ENCODE measurements at regions not wholly inside any gene's neighbourhood (a gene's known extent, or its start where the extent isn't known, plus 50 kb on each side); places are given as distances from the start of the nearest gene placed in this dataset.

DNA sequence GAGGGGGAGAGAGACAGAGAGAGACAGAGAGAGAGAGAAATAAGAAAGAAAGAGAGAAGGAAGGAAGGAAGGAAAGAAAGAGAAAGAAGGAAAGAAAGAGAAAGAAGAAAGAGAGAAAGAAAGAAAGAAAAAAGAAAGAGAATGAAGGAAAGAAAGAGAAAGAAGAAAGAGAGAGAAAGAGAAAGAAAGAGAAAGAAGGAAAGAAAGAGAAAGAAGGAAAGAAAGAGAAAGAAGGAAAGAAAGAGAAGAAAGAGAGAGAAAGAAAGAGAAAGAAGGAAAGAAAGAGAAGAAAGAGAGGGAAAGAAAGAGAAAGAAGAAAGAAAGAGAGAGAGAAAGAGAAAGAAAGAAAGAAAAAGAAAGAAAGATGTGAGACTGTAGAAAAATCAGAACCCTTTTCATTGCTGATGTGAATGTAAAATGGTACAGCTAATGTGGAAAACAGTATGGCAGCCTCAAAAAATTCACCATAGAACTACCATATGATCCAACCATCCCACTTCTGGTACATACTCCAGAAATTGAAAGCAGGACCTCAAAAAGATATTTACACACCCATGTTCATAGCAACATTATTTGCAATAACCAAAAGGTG lies 203.4 kb upstream of the POU3F3 start:
- Histone ChIP-seq H3K27me3 (no peaks in the 10 kb centered on the region), H3K4me1 (no peaks in the 10 kb centered on the region), H3K36me3 (no peaks in the 10 kb centered on the region), H3K27ac (no peak overlapping the region), H3K4me3 (no peak overlapping the region), H3K9me3 (no peaks in the 10 kb centered on the region)
- no peak for ATAC-seq (ENCODE audit: low FRiP score in 2 of 2)
- DNase-seq: no peak
- TF ChIP-seq POLR2AphosphoS5 (IDR thresholded peaks at IDR 0.05) (no peak), POLR2A (IDR thresholded peaks at IDR 0.05) (no peak), CTCF (IDR thresholded peaks at IDR 0.05) (no peak), EP300 (IDR thresholded peaks at IDR 0.05) (no peak)

DNA sequence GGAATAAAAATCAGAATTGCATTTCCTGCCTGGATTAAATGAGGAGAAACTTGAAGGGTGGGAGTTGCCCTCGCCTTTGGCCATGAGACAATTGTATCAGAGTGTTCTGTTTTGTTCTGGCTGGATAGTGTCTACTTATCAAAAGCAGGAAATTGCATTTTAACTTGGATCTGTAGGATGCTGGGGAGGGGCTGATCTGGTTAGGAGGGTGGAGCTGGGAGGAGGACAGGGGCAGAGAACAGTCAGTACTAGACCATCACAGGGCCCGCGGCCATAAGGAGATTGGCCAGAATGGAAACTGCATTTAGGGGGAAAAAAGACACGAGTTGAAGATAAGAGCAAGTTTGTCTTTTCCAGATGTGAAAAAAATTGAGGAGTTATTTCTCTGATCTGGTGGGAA lies 199.1 kb upstream of the POU3F3 start:
- Histone ChIP-seq H3K27me3 (no peaks in the 10 kb centered on the region), H3K4me1 (peaks cover 5 to 12% (median 7%) of the 10 kb centered on the region in 4 donors), H3K4me3 (no peak overlapping the region), H3K9me3 (no peaks in the 10 kb centered on the region), H3K27ac (peak overlapping the region in 3 of 4 donors; percentile 36 to 73 (median 66)), H3K36me3 (no peaks in the 10 kb centered on the region)
- peak in 1 of 2 donors; percentile 24 for DNase-seq
- TF ChIP-seq EP300 (IDR thresholded peaks at IDR 0.05): peak in 1 of 4 donors; percentile 20
- no peak for TF ChIP-seq POLR2A (IDR thresholded peaks at IDR 0.05)
- TF ChIP-seq POLR2AphosphoS5 (IDR thresholded peaks at IDR 0.05): peak in 1 of 2 donors; percentile 43
- TF ChIP-seq CTCF (IDR thresholded peaks at IDR 0.05): no peak
- WGBS, 2 donors: 54 to 56% methylated on average over 4 of the region's 4 CpGs
- peak; percentile 70 to 73 for ATAC-seq (ENCODE audit: low FRiP score in 2 of 2)

GRCh38 chr2:104656571-104657163 lies 197.2 kb upstream of the POU3F3 start:
- Histone ChIP-seq H3K4me1 (peaks cover 5 to 12% (median 7%) of the 10 kb centered on the region in 4 donors), H3K36me3 (no peaks in the 10 kb centered on the region), H3K27ac (peak overlapping the region in 3 of 4 donors; percentile 5 to 73 (median 66)), H3K9me3 (no peaks in the 10 kb centered on the region), H3K27me3 (no peaks in the 10 kb centered on the region), H3K4me3 (no peak overlapping the region)
- DNase-seq (peak in 1 of 2 donors; percentile 73), ATAC-seq (ENCODE audit: low FRiP score in 2 of 2) (no peak)
- TF ChIP-seq POLR2A (IDR thresholded peaks at IDR 0.05) (no peak), EP300 (IDR thresholded peaks at IDR 0.05) (no peak), POLR2AphosphoS5 (IDR thresholded peaks at IDR 0.05) (no peak), CTCF (IDR thresholded peaks at IDR 0.05) (no peak)
- 58 to 70% methylated on average over 20 of the region's 20 CpGs for WGBS, 2 donors

DNA sequence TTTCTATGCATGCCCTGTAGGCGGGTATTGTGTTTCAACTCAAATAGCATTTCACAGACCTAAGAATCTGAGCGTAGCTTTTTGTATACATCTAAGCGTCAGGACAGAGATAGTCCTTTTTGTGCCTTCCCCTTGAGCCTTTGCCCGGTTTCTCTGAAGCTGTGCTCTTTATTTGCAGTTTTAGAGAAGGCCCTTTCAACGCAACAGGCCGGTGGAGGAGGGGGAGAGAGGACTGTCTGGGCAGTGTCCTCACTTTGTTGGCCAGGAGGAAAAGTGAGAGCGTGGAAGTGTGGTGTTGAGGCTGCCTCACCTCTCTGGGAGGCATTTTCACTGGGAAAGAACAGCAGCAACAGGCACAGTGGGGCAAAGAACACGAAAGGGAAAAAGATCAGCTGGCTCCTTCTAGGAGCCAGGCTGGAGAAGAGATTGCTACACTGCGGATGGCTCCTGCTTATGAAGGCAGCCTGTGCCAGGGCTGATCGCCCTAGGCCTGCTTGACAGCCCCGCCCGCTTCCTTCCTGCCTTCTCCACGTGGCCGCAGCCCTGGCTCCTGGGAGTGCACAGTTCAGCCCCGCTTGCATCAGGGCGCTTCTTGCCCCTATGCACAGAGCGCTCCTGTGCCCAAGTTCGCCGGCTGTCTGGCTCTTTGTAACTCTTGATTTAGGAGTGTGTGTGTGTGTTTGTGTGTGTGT lies 195.6 kb upstream of the POU3F3 start:
- H3K9me3 ChIP-seq: no peaks in the 10 kb centered on the region
- TF ChIP-seq POLR2A (IDR thresholded peaks at IDR 0.05) (peak in 1 of 4 donors; percentile 9), POLR2AphosphoS5 (IDR thresholded peaks at IDR 0.05) (peak in 1 of 2 donors; percentile 57), EP300 (IDR thresholded peaks at IDR 0.05) (no peak)
- H3K4me3 ChIP-seq: no peak overlapping the region
- no peaks in the 10 kb centered on the region for H3K27me3 ChIP-seq
- H3K4me1 ChIP-seq: peaks cover 5 to 12% (median 7%) of the 10 kb centered on the region in 4 donors
- peak; percentile 74 to 87 for ATAC-seq (ENCODE audit: low FRiP score in 2 of 2)
- peak; percentile 63 to 70 for DNase-seq
- H3K36me3 ChIP-seq: no peaks in the 10 kb centered on the region
- 36 to 37% methylated on average over 17 to 19 of the region's 19 CpGs for WGBS, 2 donors
- H3K27ac ChIP-seq: peak overlapping the region; percentile 38 to 71 (median 54)

DNA sequence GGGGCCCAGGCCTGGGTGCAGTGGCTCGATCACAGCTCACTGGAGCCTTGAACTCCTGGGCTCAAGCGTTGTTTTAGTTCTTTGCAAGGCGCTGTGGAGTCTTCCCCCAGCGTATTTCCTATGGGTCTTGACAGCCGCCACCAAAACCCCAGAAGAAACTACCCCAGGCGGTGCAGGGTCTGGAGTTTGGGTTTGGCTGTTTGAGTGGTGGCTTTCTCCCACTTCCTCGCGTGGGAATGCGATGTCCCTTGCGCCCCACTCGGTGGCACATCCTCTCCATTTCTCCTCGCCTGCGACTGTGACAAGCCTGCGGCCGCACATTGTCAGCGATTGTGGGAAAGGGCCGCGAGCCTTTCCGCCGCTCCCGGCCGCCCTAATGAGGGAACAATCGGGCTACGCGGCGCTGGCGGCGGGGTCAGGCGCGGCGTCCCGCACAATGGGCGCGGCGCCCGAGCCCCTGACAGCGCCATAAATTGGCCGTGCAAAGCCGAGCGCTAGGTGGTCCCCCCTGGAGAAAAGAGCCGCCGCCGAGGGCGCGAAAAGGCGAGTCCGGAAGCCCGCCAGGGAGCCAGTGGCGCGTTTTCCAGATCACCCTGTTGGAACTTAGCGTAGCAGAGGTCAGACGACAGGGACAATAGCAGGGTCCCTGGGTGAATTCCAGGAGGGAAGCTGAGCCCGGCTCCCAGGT lies 194.9 kb upstream of the POU3F3 start:
- H3K27me3 ChIP-seq: no peaks in the 10 kb centered on the region
- H3K27ac ChIP-seq: peak overlapping the region in 1 of 4 donors; percentile 13
- WGBS, 2 donors: 39 to 46% methylated on average over 2 to 45 of the region's 53 CpGs
- no peaks in the 10 kb centered on the region for H3K36me3 ChIP-seq
- peak in 1 of 2 donors; percentile 81 for DNase-seq
- ATAC-seq (ENCODE audit: low FRiP score in 2 of 2): peak in 1 of 2 donors; percentile 6
- TF ChIP-seq POLR2AphosphoS5 (IDR thresholded peaks at IDR 0.05): no peak
- TF ChIP-seq CTCF (IDR thresholded peaks at IDR 0.05): no peak
- TF ChIP-seq POLR2A (IDR thresholded peaks at IDR 0.05): no peak
- TF ChIP-seq EP300 (IDR thresholded peaks at IDR 0.05): no peak
- no peaks in the 10 kb centered on the region for H3K9me3 ChIP-seq
- H3K4me3 ChIP-seq: peak overlapping the region in 2 of 4 donors; percentile 12 to 15
- H3K4me1 ChIP-seq: peaks cover 5 to 12% (median 7%) of the 10 kb centered on the region in 4 donors

Data from upper lobe of left lung (tissue), 6 donors.